ENCODE measurements at regions not wholly inside any gene's neighbourhood (a gene's known extent, or its start where the extent isn't known, plus 50 kb on each side); places are given as distances from the start of the nearest gene placed in this dataset.

DNA sequence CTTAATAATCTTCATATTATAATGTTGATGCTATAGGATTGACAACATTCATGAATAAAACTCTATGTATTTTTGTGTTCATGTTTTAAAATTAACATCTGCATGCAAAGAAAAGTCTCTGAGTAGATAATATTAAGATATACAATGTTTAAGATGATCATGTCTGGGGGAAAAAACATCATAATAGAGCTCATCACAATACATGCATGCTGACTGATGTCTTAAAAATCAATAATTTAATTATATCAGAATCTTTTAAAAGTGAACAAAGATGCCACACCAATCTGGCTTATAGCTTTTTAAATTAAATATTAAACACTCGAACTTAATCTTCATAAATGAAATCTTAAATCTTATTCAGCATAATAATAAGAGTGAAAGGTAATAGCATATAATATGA is 933.9 kb upstream of the MIR17HG start:
- FAIRE-seq: no peak

DNA sequence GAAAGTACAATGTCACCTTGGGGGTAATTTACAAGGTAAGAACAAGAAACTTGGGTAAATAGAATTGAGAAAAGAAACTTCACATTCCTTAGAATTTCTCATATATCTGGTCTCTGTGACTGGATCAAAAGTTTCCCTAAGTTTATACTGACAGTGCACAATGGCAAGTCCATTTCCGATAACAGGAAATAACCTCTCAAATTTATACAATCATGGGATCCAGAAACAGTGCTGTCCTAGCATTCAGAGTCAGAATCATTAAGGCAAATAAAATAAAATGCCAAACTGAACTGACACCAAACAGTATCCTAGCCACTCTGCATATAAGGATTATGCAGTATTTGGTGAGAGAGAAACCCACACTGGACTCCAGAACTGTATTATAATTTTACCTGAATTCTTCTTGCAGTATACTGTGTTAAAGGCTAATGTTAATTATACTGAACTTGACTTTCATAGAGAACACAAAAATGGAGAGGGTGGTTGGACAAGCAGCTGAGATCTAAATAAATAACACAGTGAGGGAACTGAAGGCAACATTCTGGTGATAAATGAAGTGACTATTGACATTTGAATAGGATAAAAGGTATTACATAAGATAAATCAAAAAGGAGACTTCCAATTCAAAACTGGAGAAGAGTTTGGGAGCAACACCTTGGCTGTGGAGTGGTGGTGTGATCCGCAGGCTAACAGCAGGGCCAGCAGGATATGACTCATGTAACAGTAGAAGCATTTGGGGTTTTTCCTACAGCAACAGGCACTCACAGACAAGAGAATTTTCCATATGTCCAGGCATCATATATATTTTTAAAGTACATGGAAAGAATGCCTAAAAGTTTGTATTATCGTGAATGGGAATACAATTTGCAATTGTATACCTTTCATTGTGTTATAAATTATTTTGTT is 932.5 kb upstream of the MIR17HG start:
- peak; percentile 80 for FAIRE-seq
- DNase-seq (ENCODE audit: low spot score): peak; percentile 52

More for the DNA sequence above, 933.9 kb upstream of the MIR17HG start:
- no peak for DNase-seq (ENCODE audit: low spot score)

- DNase-seq (ENCODE audit: low spot score) (no peak), FAIRE-seq (no peak)
Measured at GRCh38 chr13:90415902-90416301, 931.6 kb upstream of the MIR17HG start.

DNA sequence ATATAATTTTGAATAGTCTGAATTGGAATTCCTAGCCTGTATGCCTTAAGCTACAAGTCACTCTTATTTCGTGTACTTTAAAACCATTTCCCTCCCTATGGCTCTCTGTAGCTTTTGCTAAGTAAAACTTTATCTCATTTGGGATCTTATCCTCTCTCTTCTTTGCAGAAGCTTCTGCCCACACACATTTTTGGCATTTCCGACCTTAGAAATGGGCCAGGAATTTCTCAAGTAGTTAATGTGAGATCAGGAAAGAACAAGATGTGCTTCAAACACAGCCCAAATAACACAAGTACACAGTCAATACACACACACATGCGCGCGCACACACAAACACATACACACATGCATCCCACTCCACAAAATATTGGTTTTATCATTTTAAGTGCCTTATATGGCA is 931.0 kb upstream of the MIR17HG start:
- no peak for FAIRE-seq

DNA sequence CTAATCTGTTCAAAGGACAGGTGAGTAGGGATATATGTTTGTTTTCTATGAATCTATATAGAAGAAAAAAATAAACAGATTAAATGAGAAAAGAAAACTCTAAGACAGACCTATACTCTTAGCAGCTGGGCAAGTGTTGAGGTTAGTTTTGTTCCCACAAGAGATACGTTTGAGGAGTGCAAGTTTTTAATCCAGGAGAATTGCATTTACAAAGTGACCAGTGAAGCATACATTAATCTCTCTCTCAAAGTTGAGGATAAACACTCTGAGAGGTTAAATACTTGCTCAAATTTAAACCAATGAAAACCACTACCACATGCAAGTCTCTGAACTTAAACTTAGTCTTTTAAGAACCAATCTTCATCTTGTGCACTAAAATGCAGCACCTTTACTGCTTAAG is 930.5 kb upstream of the MIR17HG start:
- no peak for FAIRE-seq
- no peak for DNase-seq (ENCODE audit: low spot score)

More for the DNA sequence above, 931.0 kb upstream of the MIR17HG start:
- no peak for DNase-seq (ENCODE audit: low spot score)

DNA sequence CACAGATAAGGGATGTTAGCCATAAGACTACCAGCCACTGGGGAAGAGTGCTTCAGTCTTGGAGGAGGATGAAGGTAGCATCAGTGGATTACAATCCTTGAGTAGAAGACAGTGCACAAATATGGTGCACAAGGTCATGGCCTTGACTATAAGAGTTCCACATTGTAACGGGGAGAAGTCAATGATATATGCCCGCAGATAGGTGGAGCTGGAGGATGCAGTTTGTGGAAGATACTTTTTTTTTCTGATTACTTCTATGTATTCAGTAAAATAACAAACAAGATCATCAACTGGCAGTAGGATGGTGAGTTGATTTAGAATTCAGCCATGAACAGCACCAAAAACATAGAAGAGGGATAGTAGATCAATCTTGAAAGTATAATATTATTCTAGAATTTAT is 926.8 kb upstream of the MIR17HG start:
- FAIRE-seq (no peak), DNase-seq (ENCODE audit: low spot score) (no peak)

DNA sequence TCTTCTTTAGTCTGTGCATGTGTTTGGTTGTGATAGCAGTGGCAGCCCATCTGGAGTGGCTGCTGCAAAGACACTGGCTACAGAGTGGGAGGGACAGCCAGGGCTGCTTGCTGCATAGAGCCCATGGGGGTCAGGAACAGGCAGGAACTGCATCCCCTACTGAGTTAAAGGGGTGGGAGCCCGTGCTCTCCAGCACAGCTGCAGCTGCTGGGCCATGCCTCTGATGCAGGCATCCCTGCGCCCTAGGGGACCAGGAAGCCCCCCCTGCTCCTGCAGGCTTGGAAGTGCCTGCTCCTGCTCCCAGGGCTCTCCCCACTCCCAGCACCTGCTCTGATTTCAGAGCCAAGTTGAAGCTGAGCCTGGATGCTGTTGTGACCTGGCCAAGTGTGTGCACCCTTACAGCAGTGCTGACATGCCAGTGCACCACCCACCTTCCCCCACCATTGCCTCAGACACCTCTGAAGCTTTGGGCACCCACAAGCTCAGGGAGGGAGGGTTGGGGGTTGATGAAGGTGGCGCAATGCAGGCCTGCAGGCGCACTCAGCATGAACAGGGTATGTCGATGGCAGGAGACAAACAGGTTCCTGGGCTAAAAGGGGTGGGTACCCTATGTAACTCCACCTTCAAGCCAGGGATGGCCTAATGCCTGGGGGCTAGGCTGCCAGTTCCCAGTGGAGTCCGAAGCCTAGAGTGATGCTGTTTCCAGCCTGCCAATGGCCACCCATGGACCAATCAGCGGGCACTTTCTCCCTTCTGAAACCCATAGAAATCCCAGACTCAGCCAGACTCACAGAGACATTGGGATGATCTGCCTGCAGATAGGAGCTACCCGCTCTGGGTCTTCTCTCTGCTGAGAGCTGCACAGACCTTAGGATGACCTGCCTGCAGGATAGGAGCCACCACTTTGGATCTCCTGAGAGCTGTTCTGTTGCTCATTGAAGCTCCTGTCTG is 919.9 kb upstream of the MIR17HG start:
- FAIRE-seq: no peak

GRCh38 chr13:90428522-90429210 is 918.8 kb upstream of the MIR17HG start:
- no peak for DNase-seq (ENCODE audit: low spot score)

More for the DNA sequence above, 919.9 kb upstream of the MIR17HG start:
- no peak for DNase-seq (ENCODE audit: low spot score)

GRCh38 chr13:90430127-90430526 is 917.4 kb upstream of the MIR17HG start:
- DNase-seq (ENCODE audit: low spot score) (no peak), FAIRE-seq (no peak)

More at GRCh38 chr13:90428522-90429210, 918.8 kb upstream of the MIR17HG start:
- no peak for FAIRE-seq

- no peak for FAIRE-seq
- DNase-seq (ENCODE audit: low spot score): no peak
Measured at GRCh38 chr13:90436697-90437096, 910.8 kb upstream of the MIR17HG start.

- DNase-seq (ENCODE audit: low spot score) (no peak), FAIRE-seq (no peak)
Measured at GRCh38 chr13:90438576-90438975, 908.9 kb upstream of the MIR17HG start.

DNA sequence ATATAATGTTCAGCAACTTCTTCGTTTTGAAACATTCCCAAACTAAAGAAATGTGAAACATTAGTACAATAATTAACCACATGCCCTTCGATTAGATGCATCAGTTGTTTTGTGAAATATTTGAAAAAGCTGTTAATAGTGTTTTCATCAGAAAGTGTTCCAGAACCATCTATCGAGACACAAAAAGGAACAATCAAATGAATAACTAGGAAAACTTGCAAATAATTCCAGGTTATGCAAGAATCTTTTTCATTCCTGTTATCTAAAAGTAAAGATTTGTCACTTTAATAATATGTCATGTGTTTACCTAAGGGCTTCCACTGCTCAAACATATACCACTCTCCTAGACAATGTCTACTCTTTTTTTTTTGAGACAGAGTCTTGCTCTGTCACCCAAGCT is 904.2 kb upstream of the MIR17HG start:
- peak; percentile 10 for DNase-seq (ENCODE audit: low spot score)
- FAIRE-seq: no peak

DNA sequence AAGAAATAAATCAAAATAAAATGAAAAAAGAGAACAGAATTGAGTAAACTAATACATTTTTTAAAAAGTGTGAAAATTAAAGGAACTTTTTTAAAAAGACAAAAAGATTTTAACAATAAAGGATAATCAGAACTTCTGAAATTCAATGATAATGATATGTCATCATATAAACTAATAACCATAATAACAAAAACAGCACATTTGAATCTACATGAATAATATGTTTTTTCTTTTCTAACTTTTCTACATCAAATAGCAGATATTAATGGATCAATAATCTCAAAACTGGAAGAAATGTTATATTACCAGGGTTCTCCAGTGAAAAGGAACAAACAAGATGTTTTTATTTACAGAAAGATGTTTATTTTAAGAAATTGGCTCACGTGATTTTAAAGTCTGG is 903.3 kb upstream of the MIR17HG start:
- peak; percentile 58 for FAIRE-seq

DNA sequence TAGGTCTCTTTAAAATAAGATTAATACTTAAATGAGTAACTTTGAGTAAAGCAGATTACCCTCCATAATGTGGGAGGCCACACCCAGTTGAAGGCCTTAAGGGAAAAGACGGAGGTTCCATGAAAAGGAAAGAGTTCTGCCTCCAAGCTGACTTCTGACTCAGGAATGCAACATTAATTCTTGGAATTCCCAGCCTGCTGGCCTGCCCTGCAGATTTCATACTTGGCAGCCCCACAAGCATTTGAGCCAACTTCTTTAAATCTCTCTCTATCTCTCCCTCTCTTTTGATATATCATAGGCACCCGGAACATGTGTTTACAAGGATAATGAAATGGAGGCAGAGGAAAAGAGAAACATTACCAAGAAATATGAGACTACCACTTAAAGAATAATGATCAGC is 902.3 kb upstream of the MIR17HG start:
- DNase-seq (ENCODE audit: low spot score): peak; percentile 84
- FAIRE-seq: peak; percentile 86

More for the DNA sequence above, 903.3 kb upstream of the MIR17HG start:
- DNase-seq (ENCODE audit: low spot score): no peak

DNA sequence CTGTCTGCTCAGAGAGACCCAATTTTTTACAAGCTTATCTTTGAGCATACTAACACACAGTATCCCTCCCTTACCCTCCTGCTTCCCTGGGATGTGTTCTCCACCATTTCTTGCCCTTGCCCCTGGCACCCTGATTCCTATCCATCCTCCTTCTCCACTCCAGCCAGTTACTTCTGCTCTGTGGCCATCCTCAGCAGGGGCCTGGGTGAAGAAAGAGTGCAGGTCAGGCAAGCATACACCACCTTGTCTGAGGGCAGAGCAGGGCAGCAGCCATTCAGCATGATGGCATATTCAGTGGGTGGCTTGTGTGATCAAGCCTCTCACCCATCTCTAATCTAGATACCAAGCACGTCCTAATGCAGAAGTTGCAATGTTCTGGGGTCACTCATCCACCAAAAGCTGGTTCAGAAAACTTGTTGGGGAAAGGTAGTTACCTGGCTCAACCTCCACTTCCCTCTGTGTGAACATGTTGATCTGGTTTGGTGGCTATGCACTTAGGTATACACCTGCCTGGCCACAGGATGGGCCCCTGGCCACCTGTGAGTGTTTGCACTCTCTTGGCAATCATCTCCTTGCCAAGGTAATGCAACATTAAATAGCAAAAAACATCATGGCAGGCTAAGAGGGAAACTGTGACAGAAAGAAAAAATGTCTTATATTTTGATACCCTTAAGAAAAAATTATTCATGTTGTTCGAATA is 900.3 kb upstream of the MIR17HG start:
- FAIRE-seq (no peak), DNase-seq (ENCODE audit: low spot score) (no peak)

- DNase-seq (ENCODE audit: low spot score): peak; percentile 69
- FAIRE-seq: peak; percentile 82
Measured at GRCh38 chr13:90447734-90448101, 899.8 kb upstream of the MIR17HG start.

GRCh38 chr13:90448466-90449037 is 898.9 kb upstream of the MIR17HG start:
- no peak for DNase-seq (ENCODE audit: low spot score)
- FAIRE-seq: no peak

DNA sequence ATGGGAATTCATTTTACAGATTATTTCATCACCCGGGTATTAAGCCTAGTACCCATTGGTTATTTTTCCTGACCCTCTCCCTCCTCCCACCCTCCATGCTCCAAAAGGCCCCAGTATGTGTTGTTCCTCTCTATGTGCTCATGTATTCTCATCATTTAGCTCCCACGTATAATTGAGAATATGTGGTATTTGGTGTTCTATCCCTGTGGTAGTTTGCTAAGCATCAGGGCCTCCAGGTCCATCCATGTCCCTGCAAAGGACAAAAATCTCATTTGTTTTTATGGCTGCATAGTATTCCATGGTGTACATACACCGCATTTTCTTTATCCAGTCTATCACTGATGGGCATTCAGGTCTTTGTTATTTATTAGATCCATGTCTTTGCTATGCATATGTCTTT is 894.1 kb upstream of the MIR17HG start:
- DNase-seq (ENCODE audit: low spot score) (no peak), FAIRE-seq (no peak)

DNA sequence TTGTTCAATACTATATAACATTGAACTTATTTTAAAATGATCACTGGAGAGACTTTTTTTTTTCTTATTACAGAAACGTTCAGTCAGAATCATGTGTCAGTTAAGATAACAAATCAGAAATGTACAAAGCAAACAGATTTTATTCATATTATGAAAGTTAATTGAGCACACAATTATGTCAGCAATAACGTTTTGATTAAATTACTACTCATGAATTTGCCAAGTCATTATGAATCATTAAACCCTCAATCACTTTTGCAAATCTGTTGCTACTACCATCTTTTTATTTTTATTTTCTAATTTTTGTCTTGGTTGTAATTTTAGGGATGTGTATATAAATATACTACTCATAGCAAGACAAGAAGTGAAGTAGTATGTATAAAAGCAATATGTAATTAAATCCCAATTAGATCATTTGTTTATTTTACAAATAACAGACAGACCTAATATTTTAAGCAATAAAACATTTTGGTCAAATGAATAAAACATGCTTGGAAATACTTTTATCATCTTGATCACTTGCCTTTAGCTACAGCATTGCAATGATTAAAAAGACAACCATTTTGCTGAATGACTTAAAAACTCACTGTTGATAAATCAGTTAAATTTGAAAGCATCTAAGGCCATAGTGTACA is 893.4 kb upstream of the MIR17HG start:
- no peak for DNase-seq (ENCODE audit: low spot score)
- no peak for FAIRE-seq

DNA sequence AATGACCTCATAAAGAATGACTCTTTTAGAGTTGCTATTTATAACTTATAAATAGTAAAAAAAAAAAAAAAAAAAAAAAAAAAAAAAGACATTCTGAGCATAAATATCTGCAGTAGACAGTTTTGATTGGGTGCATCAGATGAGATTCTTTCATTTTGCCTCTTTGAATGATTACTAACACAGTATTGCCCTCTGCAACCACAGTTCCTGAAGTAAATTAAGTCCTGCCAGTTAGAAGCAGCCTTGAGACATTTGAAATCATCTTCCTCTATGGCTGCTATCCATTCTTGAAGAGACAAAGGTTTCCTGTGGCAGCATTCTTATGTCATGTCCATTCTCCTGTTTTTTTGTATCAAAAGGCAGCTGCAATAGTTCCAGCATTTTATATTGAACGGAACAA is 892.4 kb upstream of the MIR17HG start:
- FAIRE-seq: no peak
- no peak for DNase-seq (ENCODE audit: low spot score)

All from RCC 7860 (cell line).